ENCODE measurements at regions not wholly inside any gene's neighbourhood (a gene's known extent, or its start where the extent isn't known, plus 50 kb on each side); places are given as distances from the start of the nearest gene placed in this dataset.

GRCh38 chr10:77710081-77710551, 72.5 kb upstream of the KCNMA1 start:
- DNase-seq: no peak

GRCh38 chr10:77707570-77707969, 70.0 kb upstream of the KCNMA1 start:
- no peak for DNase-seq

- DNase-seq: no peak
Observed at GRCh38 chr10:77702166-77702565, 64.6 kb upstream of the KCNMA1 start.

GRCh38 chr10:77700086-77700485, 62.5 kb upstream of the KCNMA1 start:
- no peak for DNase-seq

GRCh38 chr10:77699080-77699645, 61.6 kb upstream of the KCNMA1 start:
- DNase-seq: no peak

GRCh38 chr10:77698267-77698931, 60.8 kb upstream of the KCNMA1 start:
- DNase-seq: no peak

- no peak for DNase-seq
Observed at GRCh38 chr10:77696584-77696983, 59.0 kb upstream of the KCNMA1 start.

- DNase-seq: no peak
Observed at GRCh38 chr10:77695186-77695585, 57.6 kb upstream of the KCNMA1 start.

GRCh38 chr10:77692782-77693181, 55.2 kb upstream of the KCNMA1 start:
- DNase-seq: no peak

GRCh38 chr10:77689339-77689738, 51.7 kb upstream of the KCNMA1 start:
- DNase-seq: no peak

GRCh38 chr10:77687621-77688020, 50.0 kb upstream of the KCNMA1 start:
- DNase-seq: no peak
